Ovary (tissue), 7 donors: ENCODE measurements at regions not wholly inside any gene's neighbourhood (a gene's known extent, or its start where the extent isn't known, plus 50 kb on each side); places are given as distances from the start of the nearest gene placed in this dataset.

Experiments used
- DNase-seq, 5 donors: peaks; one replicate each; pipeline ENCODE4 v3.0.0-alpha.2; 2019 to 2020
- H3K27ac ChIP-seq, 2 donors: fragments of 200-600 bp; one replicate each; pipeline versions ENCODE4 v1.5.1 to v1.8.0; 2019 to 2022
- H3K27me3 ChIP-seq: fragments of 200-600 bp; one replicate; pipeline ENCODE4 v1.8.0; 2022
- H3K36me3 ChIP-seq: fragments of 200-600 bp; sonication (generic); one replicate; pipeline ENCODE4 v1.5.1; 2019
- H3K4me1 ChIP-seq: one replicate; pipeline ENCODE4 v1.8.1; 2013; ENCODE audit warnings: mild to moderate bottlenecking, moderate library complexity; ENCODE audit not compliant: insufficient read depth
- H3K4me3 ChIP-seq: fragments of 200-600 bp; sonication (generic); one replicate; pipeline ENCODE4 v1.5.1; 2017
- H3K9me3 ChIP-seq, 2 donors: fragments of 200-600 bp in 1 of 2; sonication (generic) in 1 of 2; one replicate each; pipeline versions ENCODE4 v1.5.1 to v1.8.1; 2013 to 2019; ENCODE audit warnings: mild to moderate bottlenecking in 1 of 2, moderate library complexity in 1 of 2
- EP300 ChIP-seq: sonication (generic); formaldehyde crosslinking; IDR thresholded peaks from one replicate; pipeline ENCODE4 v1.6.1; 2017; ENCODE audit warnings: antibody characterized with exemption
- POLR2A ChIP-seq: fragments of 450-650 bp; IDR thresholded peaks from one replicate; pipeline ENCODE4 v1.6.1; 2017; ENCODE audit warnings: antibody characterized with exemption, mild to moderate bottlenecking, moderate library complexity
- WGBS, 3 donors: extraction: QIAGEN DNeasy Blood & Tissue Kit in 1 of 3; methylation state at CpG; one replicate each; pipeline versions ENCODE4 v1.1.5 to v1.1.7; 2013 to 2017; 5-methylcytosine and 5-hydroxymethylcytosine counted together
- intact Hi-C, 4 donors: fragments of 100-400 bp; cut with DNase I; formaldehyde crosslinking; loops; one replicate each; pipeline versions ENCODE4 v1.11.0 to v1.15.1; 2022 to 2023
- TF ChIP-seq, protein P1 (sequence below), 3 donors: fragments of 450-650 bp in 2 of 3; fragments of 200-600 bp in 1 of 3; IDR thresholded peaks; one replicate each; pipeline versions ENCODE4 v1.5.1 to v1.8.0; 2016 to 2022; ENCODE audit warnings: antibody characterized with exemption in 3 of 3, mild to moderate bottlenecking in 1 of 3
- donor health status: DM: no; HTN: no; CAD: no; lungs with moderate emphysema.
- donor health status: DM: no; HTN: no; CAD: no.
- donor health status: Bipolar disorder and iron deficiency.
- donor health status: DM: no; HTN: no; CAD: no.
- donor health status: DM: yes; HTN: yes; CAD: no.

DNA sequence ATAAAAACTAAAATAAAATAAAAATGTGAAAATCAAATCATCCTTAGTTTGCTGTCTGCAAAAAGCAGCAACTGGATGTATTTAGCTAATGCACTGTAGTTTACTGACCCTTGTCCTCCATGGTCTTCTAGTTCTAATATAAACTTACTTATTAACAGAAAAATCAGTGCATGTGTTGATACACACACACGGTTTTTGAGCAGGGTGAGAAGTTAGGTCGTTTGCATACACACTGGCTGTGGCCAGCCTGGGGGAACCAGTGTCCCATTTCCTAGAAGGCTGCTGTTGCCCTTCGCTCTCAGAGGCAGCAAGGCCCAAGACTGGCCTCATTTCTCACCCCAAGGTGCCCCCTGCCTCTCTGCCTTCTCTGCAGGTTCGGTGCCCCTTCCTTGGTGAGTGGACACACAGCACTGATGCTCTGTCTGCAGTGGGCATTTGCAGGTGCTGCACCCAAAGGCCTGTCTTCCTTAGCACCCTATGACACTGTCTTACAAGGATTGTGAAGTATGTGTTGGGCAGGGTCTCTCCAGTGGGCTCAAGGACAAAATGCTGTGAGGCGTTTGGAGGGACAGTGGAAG lies 168.5 kb downstream of the SCP2D1 start:
- TF ChIP-seq EP300 (no peak), POLR2A (no peak)
- TF ChIP-seq, protein P1, sequence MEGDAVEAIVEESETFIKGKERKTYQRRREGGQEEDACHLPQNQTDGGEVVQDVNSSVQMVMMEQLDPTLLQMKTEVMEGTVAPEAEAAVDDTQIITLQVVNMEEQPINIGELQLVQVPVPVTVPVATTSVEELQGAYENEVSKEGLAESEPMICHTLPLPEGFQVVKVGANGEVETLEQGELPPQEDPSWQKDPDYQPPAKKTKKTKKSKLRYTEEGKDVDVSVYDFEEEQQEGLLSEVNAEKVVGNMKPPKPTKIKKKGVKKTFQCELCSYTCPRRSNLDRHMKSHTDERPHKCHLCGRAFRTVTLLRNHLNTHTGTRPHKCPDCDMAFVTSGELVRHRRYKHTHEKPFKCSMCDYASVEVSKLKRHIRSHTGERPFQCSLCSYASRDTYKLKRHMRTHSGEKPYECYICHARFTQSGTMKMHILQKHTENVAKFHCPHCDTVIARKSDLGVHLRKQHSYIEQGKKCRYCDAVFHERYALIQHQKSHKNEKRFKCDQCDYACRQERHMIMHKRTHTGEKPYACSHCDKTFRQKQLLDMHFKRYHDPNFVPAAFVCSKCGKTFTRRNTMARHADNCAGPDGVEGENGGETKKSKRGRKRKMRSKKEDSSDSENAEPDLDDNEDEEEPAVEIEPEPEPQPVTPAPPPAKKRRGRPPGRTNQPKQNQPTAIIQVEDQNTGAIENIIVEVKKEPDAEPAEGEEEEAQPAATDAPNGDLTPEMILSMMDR (IDR thresholded peaks at IDR 0.05): no peak
- WGBS, 3 donors: 73 to 81% (median 77%) methylated on average over 5 of the region's 5 CpGs
- Histone ChIP-seq H3K27me3 (no peaks in the 10 kb centered on the region), H3K4me3 (no peak overlapping the region), H3K36me3 (no peaks in the 10 kb centered on the region), H3K4me1 (peaks cover 16% of the 10 kb centered on the region), H3K9me3 (no peaks in the 10 kb centered on the region), H3K27ac (no peak overlapping the region)
- intact Hi-C loops: loop anchor here in 1 of 4 donors (10.0 kb wide), 1 partner anchor 347 kb away; no protein-coding TSS in a partner anchor
- DNase-seq: no peak

DNA sequence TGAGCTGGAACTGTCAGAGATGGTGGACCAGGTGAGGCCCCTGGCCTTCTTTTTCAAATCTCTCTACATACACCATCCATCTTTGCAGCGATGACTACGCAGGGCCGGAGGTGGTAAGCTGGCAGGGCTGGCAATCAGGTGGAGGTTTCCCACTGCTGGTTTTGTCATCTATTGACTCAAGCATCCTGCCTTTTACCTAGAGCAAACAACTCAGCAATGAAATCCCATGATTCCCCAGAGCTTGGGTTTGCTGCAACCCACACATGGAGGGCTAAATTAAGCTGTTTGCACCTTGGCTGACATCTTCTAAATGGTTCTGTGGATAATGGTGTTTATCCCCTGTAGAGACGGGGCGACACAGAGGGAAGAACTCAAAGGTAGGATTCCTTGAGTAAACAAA lies 170.2 kb downstream of the SCP2D1 start:
- Histone ChIP-seq H3K9me3 (no peaks in the 10 kb centered on the region), H3K4me3 (no peak overlapping the region), H3K36me3 (no peaks in the 10 kb centered on the region), H3K27me3 (no peaks in the 10 kb centered on the region), H3K27ac (peak overlapping the region; percentile 68 to 76), H3K4me1 (peaks cover 19% of the 10 kb centered on the region)
- peak in 2 of 5 donors; percentile 46 to 48 for DNase-seq
- 68 to 72% (median 70%) methylated on average over 5 of the region's 5 CpGs for WGBS, 3 donors
- intact Hi-C loops: loop anchor here in 1 of 4 donors (10.0 kb wide), 1 partner anchor 349 kb away; no protein-coding TSS in a partner anchor
- TF ChIP-seq, protein P1 (IDR thresholded peaks at IDR 0.05): no peak

DNA sequence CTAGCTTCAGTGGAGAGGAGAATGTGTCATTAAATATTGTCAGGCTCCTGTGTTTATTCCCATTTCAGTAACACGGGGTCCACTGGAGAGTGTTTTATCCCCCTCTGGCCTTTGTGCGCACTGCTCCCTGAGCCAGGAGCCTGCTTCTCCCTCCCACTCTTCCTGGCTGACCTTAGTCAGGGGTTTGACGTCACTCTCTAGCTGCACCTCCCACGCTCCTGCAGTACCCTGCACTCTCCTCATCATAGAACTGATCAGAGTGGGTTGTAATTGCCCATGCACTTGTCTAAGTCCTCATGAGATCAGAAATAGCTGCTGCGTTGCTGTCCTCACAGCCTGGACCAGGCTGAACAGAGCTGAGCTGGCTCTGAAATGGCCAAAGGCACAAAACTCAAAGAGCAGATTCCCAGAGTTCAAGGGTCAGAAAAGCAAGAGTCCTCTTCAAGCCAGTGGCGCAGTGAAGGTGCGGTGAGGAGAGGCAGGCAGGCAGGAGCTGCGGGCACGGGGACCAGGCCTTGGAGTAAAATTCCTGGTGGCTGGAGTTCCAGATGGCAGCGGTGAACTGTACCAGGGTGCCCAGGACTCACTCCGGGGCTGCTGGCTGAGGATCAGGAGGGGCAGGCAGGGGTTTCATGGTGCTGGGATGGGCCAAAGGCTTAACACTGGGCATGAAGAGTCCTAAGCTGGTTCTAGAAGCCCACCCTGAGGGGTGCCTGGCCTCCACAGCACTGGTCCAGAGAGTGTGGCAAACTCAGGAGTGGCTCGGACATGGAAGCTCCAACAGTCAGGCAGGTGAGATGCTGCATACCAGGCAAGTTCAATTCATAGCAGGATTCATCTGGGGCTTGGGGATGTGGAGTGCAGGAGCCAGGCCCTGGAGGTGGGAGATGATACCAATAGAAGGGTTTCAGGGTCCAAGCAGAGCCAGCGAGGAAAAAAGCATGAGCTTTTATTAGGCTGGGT lies 170.9 kb downstream of the SCP2D1 start:
- no peak for TF ChIP-seq EP300
- TF ChIP-seq, protein P1 (IDR thresholded peaks at IDR 0.05): peak in 2 of 3 donors; percentile 35 to 49
- no peak for TF ChIP-seq POLR2A
- H3K36me3 ChIP-seq: no peaks in the 10 kb centered on the region
- peak overlapping the region; percentile 68 to 76 for H3K27ac ChIP-seq
- no peak overlapping the region for H3K4me3 ChIP-seq
- H3K9me3 ChIP-seq: no peaks in the 10 kb centered on the region
- no peaks in the 10 kb centered on the region for H3K27me3 ChIP-seq
- DNase-seq: peak; percentile 73 to 84 (median 80)
- intact Hi-C loops: loop anchor here in 1 of 4 donors (10.0 kb wide), 1 partner anchor 350 kb away; no protein-coding TSS in a partner anchor
- WGBS, 3 donors: 42 to 47% (median 43%) methylated on average over 13 of the region's 13 CpGs
- peaks cover 19% of the 10 kb centered on the region for H3K4me1 ChIP-seq

DNA sequence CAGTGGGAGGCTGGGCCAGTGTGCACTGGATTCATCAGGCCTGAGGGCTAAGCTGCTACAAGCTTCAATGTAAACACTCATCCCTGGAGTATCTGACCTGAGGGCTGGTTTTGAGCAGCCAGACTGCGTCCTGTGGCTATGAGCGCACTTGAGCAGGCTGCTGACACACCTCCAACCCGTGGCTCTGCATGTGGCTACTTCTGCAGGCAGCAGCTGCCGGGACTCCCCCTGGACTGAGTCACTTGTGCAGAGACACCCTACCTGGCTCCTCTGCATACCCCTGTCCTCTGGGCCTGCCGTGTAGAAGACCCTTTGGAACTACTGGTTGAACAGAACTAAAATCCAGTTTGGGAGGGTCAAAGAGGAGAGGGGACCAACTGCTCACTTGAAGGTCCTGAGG lies 172.0 kb downstream of the SCP2D1 start:
- H3K36me3 ChIP-seq: no peaks in the 10 kb centered on the region
- H3K27me3 ChIP-seq: no peaks in the 10 kb centered on the region
- no peak for TF ChIP-seq POLR2A
- WGBS, 3 donors: 81 to 94% (median 93%) methylated on average over 5 of the region's 5 CpGs
- intact Hi-C loops: loop anchor here in 1 of 4 donors (10.0 kb wide), 1 partner anchor 351 kb away; no protein-coding TSS in a partner anchor
- no peak overlapping the region for H3K4me3 ChIP-seq
- no peaks in the 10 kb centered on the region for H3K9me3 ChIP-seq
- peak overlapping the region; percentile 64 to 76 for H3K27ac ChIP-seq
- no peak for DNase-seq
- H3K4me1 ChIP-seq: peaks cover 26% of the 10 kb centered on the region
